K562 (cell line): ENCODE measurements at regions not wholly inside any gene's neighbourhood (a gene's known extent, or its start where the extent isn't known, plus 50 kb on each side); places are given as distances from the start of the nearest gene placed in this dataset.
A peak's percentile ranks its signal among the peaks of the same experiment; 100 is the strongest.

Source experiments
- ATAC-seq: fragments of 200-7000 bp; cut with Tn5 transposase; 3 replicates; pipeline ENCODE4 v1.9.1; 2020; ENCODE audit warnings: moderate library complexity
- BruUV-seq: library from RNA; stranded (reverse); fragments of 400-500 nt; replicated peaks from 2 replicates; lab custom pipeline; 2021; lab: Mats Ljungman, UMichigan
- CTCF ChIA-PET: fragments of 300-600 bp; formaldehyde crosslinking; extraction: SDS; loops from one replicate; lab custom pipeline; 2021; ENCODE audit warnings: low intra/inter-chr PET ratio; lab: Yijun Ruan, JAX
- POLR2A ChIA-PET: fragments of 300-600, 350-650 bp; sonication (Branson Sonifier 250); formaldehyde crosslinking; extraction: SDS; loops from one replicate; lab custom pipeline; 2021; ENCODE audit warnings: antibody characterized with exemption, inconsistent platforms; lab: Yijun Ruan, JAX
- DNase-seq, 4 experiments: peaks; one replicate each; pipeline versions ENCODE4 v3.0.0 to v3.0.0-alpha.2; 2011 to 2018; ENCODE audit warnings: low spot score in 3 of 4, mixed read lengths in 3 of 4; ENCODE audit errors: extremely low read depth in 1 of 4
- FAIRE-seq: peaks from 2 replicates; lab custom pipeline; 2011; peaks lifted over from hg19 to GRCh38; lab: Jason Lieb, UNC
- H2AFZ ChIP-seq: 2 replicates; pipeline ENCODE4 v1.6.0; 2011; ENCODE audit warnings: low read depth, low read length, control low read depth, inconsistent platforms
- H3K27ac ChIP-seq: fragments of 200-600 bp; 3 replicates; pipeline ENCODE4 v1.8.0; 2011; ENCODE audit warnings: low read depth, mild to moderate bottlenecking, control low read depth, inconsistent platforms, low read length, moderate library complexity, mixed read lengths; ENCODE audit errors: extremely low read depth
- H3K27me3 ChIP-seq, 2 experiments: fragments of 300-600 bp in 1 of 2; 2 replicates in 1 of 2; 3 replicates in 1 of 2; pipeline versions ENCODE4 v1.6.0 to v1.8.0; 2011; ENCODE audit warnings: inconsistent platforms in 2 of 2, low read length in 2 of 2, mild to moderate bottlenecking in 1 of 2, mixed read lengths in 1 of 2, moderate library complexity in 1 of 2; ENCODE audit not compliant: control insufficient read depth in 2 of 2, insufficient read depth in 2 of 2
- H3K36me3 ChIP-seq: fragments of 300-600 bp; 3 replicates; pipeline ENCODE4 v1.8.0; 2011; ENCODE audit warnings: mild to moderate bottlenecking, low read length, inconsistent platforms; ENCODE audit not compliant: control insufficient read depth, insufficient read depth
- H3K4me1 ChIP-seq, 2 experiments: fragments of 200-600 bp in 1 of 2; replicated peaks in 1 of 2; 2 replicates in 1 of 2; 3 replicates in 1 of 2; pipeline versions ENCODE4 v1.5.1 to v1.8.0; 2011; ENCODE audit warnings: inconsistent platforms in 2 of 2, low read length in 2 of 2, mild to moderate bottlenecking in 1 of 2, mixed read lengths in 1 of 2, moderate library complexity in 1 of 2; ENCODE audit not compliant: control insufficient read depth in 2 of 2, insufficient read depth in 2 of 2
- H3K4me2 ChIP-seq: 2 replicates; pipeline ENCODE4 v1.6.1; 2011; ENCODE audit warnings: low read length, control low read depth, inconsistent platforms, mixed read lengths; ENCODE audit not compliant: insufficient read depth
- H3K4me3 ChIP-seq: fragments of 200-600 bp; sonication (generic), shearing (Covaris generic); 2 replicates; pipeline ENCODE4 v1.5.1; 2016; ENCODE audit warnings: control low read depth, inconsistent platforms
- H3K79me2 ChIP-seq: fragments of 200-600 bp; 3 replicates; pipeline ENCODE4 v1.8.0; 2011; ENCODE audit warnings: low read length, inconsistent platforms; ENCODE audit not compliant: control insufficient read depth, insufficient read depth
- H3K9ac ChIP-seq, 2 experiments: 2 replicates each; pipeline versions ENCODE4 v1.6.0 to v1.6.1; 2011; ENCODE audit warnings: low read depth in 2 of 2, low read length in 2 of 2, control low read depth in 1 of 2, inconsistent platforms in 1 of 2, mild to moderate bottlenecking in 1 of 2, mixed read lengths in 1 of 2; ENCODE audit not compliant: insufficient read depth in 1 of 2
- H3K9me1 ChIP-seq: one replicate; pipeline ENCODE4 v1.6.0; 2011; ENCODE audit warnings: inconsistent platforms, mild to moderate bottlenecking, low read length, moderate library complexity; ENCODE audit not compliant: control insufficient read depth, insufficient read depth
- H3K9me3 ChIP-seq: replicated peaks from 2 replicates; pipeline ENCODE4 v1.5.1; 2011; ENCODE audit warnings: low read depth, low read length, inconsistent platforms; ENCODE audit not compliant: control insufficient read depth, insufficient read depth
- H4K20me1 ChIP-seq: replicated peaks from 2 replicates; pipeline ENCODE4 v1.6.1; 2011; ENCODE audit warnings: low read length, inconsistent platforms, mixed read lengths; ENCODE audit not compliant: control insufficient read depth, insufficient read depth
- DACH1 ChIP-seq: fragments of 450-650 bp; IDR thresholded peaks from 2 replicates; pipeline ENCODE4 v1.6.1; 2018; ENCODE audit not compliant: partially characterized antibody
- E2F8 ChIP-seq: fragments of 450-650 bp; IDR thresholded peaks from 2 replicates; pipeline ENCODE4 v1.7.1; 2018; ENCODE audit warnings: mild to moderate bottlenecking, low read depth; ENCODE audit not compliant: partially characterized antibody
- MAFG ChIP-seq: fragments of 450-650 bp; conservative IDR thresholded peaks from 2 replicates; pipeline ENCODE4 v1.6.1; 2016; ENCODE audit warnings: missing genetic modification characterization, missing compliant biosample characterization
- SMARCE1 ChIP-seq: fragments of 450-650 bp; IDR thresholded peaks from 2 replicates; pipeline ENCODE4 v1.7.1; 2016; ENCODE audit warnings: mild to moderate bottlenecking
- TOE1 ChIP-seq, 2 experiments: fragments of 450-650 bp in 1 of 2; sonication (generic) in 1 of 2; formaldehyde crosslinking in 1 of 2; IDR thresholded peaks; 2 replicates each; pipeline versions ENCODE4 v1.7.1 to v1.8.0; 2016 to 2022; ENCODE audit warnings: borderline replicate concordance in 2 of 2, mild to moderate bottlenecking in 2 of 2, antibody characterized with exemption in 1 of 2, inconsistent platforms in 1 of 2, low read depth in 1 of 2, missing genetic modification reagents in 1 of 2, moderate library complexity in 1 of 2
- TRIM28 ChIP-seq: fragments of 450-650 bp; IDR thresholded peaks from 2 replicates; pipeline ENCODE4 v1.6.1; 2017
- WGBS: fragments of 100-300 bp; shearing (Covaris generic); methylation state at CpG from one replicate; pipeline ENCODE4 v1.1.6; 2016; ENCODE audit warnings: low coverage, mixed read lengths; ENCODE audit not compliant: insufficient coverage; ENCODE audit errors: missing lambda C conversion rate; 5-methylcytosine and 5-hydroxymethylcytosine counted together
- in situ Hi-C: fragments of 300-500 bp; cut with MboI; formaldehyde crosslinking; loops from 4 replicates; pipeline ENCODE4 v1.15.0; 2018; ENCODE audit warnings: inconsistent platforms, mixed read lengths
- intact Hi-C: fragments of 100-400 bp; cut with micrococcal nuclease; formaldehyde crosslinking; loops from 2 replicates; pipeline ENCODE4 v1.14.2; 2022

GRCh38 chr2:147232225-147232669, 612.6 kb upstream of the ACVR2A start:
- intact Hi-C loops (no loop called here), in situ Hi-C loops (no loop called here)
- Histone ChIP-seq H3K79me2 (no peaks in the 10 kb centered on the region), H3K4me2 (no peak overlapping the region), H3K4me1 (no peaks in the 10 kb centered on the region), H3K27ac (no peak overlapping the region), H3K9me3 (0 out of 2 replicates have a peak, but pooled peaks cover 2% of the 10 kb centered on the region), H3K4me3 (no peak overlapping the region), H2AFZ (no peak overlapping the region), H3K9me1 (no peaks in the 10 kb centered on the region), H3K27me3 (no peaks in the 10 kb centered on the region), H3K36me3 (no peaks in the 10 kb centered on the region), H3K9ac (no peak overlapping the region), H4K20me1 (no peaks in the 10 kb centered on the region)
- CTCF ChIA-PET: no interaction called here
- FAIRE-seq: no peak
- no TSS peak for BruUV-seq
- 0% methylated on average over 3 of the region's 3 CpGs for WGBS
- POLR2A ChIA-PET: no interaction called here
- no peak for ATAC-seq
- TF ChIP-seq TRIM28 (no peak), TOE1 (IDR thresholded peaks at IDR 0.05; ENCODE audit: borderline replicate concordance) (no peak), TOE1 (CRISPR knock-in tag; IDR thresholded peaks at IDR 0.05; ENCODE audit: borderline replicate concordance, low read depth) (no peak), SMARCE1 (no peak), MAFG (tag) (0 out of 2 replicates have a peak, but pooled peaks have one; percentile 12), DACH1 (no peak), E2F8 (no peak)
- no peak for DNase-seq
